ENCODE measurements at regions not wholly inside any gene's neighbourhood (a gene's known extent, or its start where the extent isn't known, plus 50 kb on each side); places are given as distances from the start of the nearest gene placed in this dataset.

DNA sequence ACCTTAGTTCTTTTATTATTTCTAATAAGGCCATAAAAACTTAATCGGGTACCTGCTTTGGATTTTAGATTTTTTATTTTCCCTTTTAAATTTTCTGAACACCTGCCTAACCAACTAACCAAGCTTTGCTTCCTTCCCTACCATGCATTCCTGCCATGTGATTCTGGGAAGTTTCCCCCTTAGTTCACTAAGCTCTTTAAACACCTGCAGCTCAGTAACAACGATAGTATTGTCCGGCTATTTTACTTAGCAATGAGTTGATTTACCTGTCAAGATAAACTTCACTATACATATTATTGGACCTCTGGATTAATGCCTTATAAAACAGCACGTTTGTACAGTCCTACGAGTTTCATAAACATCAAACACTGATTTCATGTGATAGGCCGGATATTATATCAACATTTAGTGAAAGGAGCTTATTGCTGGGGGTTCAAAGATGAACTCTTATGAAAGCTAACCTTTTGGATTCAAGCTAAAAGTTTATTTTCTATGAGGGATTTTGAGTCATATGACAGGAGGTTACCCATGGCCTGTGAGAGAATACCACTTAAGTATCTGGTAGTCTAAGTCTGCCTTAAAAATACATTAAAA lies 81.0 kb upstream of the STARD13 start:
- Histone ChIP-seq H3K79me2 (ENCODE audit: low read length) (no peaks in the 10 kb centered on the region), H3K27me3 (ENCODE audit: low read depth, low read length) (no peaks in the 10 kb centered on the region), H3K4me2 (ENCODE audit: low read length) (no peak overlapping the region), H3K27ac (ENCODE audit: low read length) (no peak overlapping the region), H3K4me3 (ENCODE audit: low read length) (no peak overlapping the region), H3K9me3 (ENCODE audit: insufficient read depth, low read length) (no peaks in the 10 kb centered on the region), H3K9ac (ENCODE audit: low read length) (no peak overlapping the region), H3K4me1 (ENCODE audit: low read length) (peaks cover 21% of the 10 kb centered on the region), H4K20me1 (ENCODE audit: insufficient read depth, low read length) (no peaks in the 10 kb centered on the region), H3K36me3 (replicated peaks; ENCODE audit: low read depth, low read length) (no peaks in the 10 kb centered on the region), H2AFZ (ENCODE audit: low read depth, low read length) (no peak overlapping the region)
- TF ChIP-seq CTCF (IDR thresholded peaks at IDR 0.05; ENCODE audit: low read depth, low read length) (no peak), EZH2phosphoT487 (IDR thresholded peaks at IDR 0.05; ENCODE audit: low read depth) (no peak)

GRCh38 chr13:33367171-33367895 lies 81.8 kb upstream of the STARD13 start:
- Histone ChIP-seq H3K27ac (ENCODE audit: low read length) (no peak overlapping the region), H3K4me2 (ENCODE audit: low read length) (peak overlapping the region; percentile 18)

DNA sequence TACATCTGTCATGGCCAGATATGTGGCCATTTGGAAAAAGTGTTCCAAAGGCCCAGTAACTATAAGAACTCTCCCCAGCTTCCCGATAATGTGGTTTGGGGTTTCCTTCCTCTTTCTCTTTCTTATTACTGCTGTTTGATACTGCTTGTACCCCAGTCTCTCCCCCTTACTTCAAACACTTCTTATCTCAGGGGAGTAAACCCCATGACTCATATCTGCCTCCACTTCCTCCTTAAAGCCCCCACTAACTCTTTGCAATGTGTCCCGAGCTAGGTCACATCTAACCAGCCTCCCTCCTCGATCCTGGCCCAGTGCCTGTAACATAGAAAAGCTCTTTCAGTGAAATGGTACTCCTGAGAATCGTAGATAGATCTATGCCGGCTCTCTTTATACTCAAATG lies 82.4 kb upstream of the STARD13 start:
- Histone ChIP-seq H3K4me1 (ENCODE audit: low read length) (peaks cover 21% of the 10 kb centered on the region), H3K27me3 (ENCODE audit: low read depth, low read length) (no peaks in the 10 kb centered on the region), H3K36me3 (replicated peaks; ENCODE audit: low read depth, low read length) (no peaks in the 10 kb centered on the region), H3K79me2 (ENCODE audit: low read length) (no peaks in the 10 kb centered on the region), H3K9ac (ENCODE audit: low read length) (no peak overlapping the region), H4K20me1 (ENCODE audit: insufficient read depth, low read length) (no peaks in the 10 kb centered on the region), H3K9me3 (ENCODE audit: insufficient read depth, low read length) (no peaks in the 10 kb centered on the region), H3K4me3 (ENCODE audit: low read length) (no peak overlapping the region), H2AFZ (ENCODE audit: low read depth, low read length) (no peak overlapping the region), H3K4me2 (ENCODE audit: low read length) (peak overlapping the region; percentile 18), H3K27ac (ENCODE audit: low read length) (no peak overlapping the region)
- TF ChIP-seq EZH2phosphoT487 (IDR thresholded peaks at IDR 0.05; ENCODE audit: low read depth) = no peak
- no peak for TF ChIP-seq CTCF (IDR thresholded peaks at IDR 0.05; ENCODE audit: low read depth, low read length)

More at GRCh38 chr13:33367171-33367895, 81.8 kb upstream of the STARD13 start:
- H3K79me2 ChIP-seq (ENCODE audit: low read length) = no peaks in the 10 kb centered on the region
- H3K27me3 ChIP-seq (ENCODE audit: low read depth, low read length) = no peaks in the 10 kb centered on the region
- H3K4me3 ChIP-seq (ENCODE audit: low read length) = no peak overlapping the region
- no peak overlapping the region for H3K9ac ChIP-seq (ENCODE audit: low read length)
- TF ChIP-seq EZH2phosphoT487 (IDR thresholded peaks at IDR 0.05; ENCODE audit: low read depth) (no peak), CTCF (IDR thresholded peaks at IDR 0.05; ENCODE audit: low read depth, low read length) (no peak)
- no peaks in the 10 kb centered on the region for H3K9me3 ChIP-seq (ENCODE audit: insufficient read depth, low read length)
- H3K36me3 ChIP-seq (replicated peaks; ENCODE audit: low read depth, low read length) = no peaks in the 10 kb centered on the region
- no peak overlapping the region for H2AFZ ChIP-seq (ENCODE audit: low read depth, low read length)
- H3K4me1 ChIP-seq (ENCODE audit: low read length) = peaks cover 21% of the 10 kb centered on the region
- H4K20me1 ChIP-seq (ENCODE audit: insufficient read depth, low read length) = no peaks in the 10 kb centered on the region

- H3K9ac ChIP-seq (ENCODE audit: low read length) = no peak overlapping the region
- no peak overlapping the region for H2AFZ ChIP-seq (ENCODE audit: low read depth, low read length)
- no peak overlapping the region for H3K4me2 ChIP-seq (ENCODE audit: low read length)
- H3K27ac ChIP-seq (ENCODE audit: low read length) = no peak overlapping the region
- no peaks in the 10 kb centered on the region for H3K9me3 ChIP-seq (ENCODE audit: insufficient read depth, low read length)
- H3K79me2 ChIP-seq (ENCODE audit: low read length) = no peaks in the 10 kb centered on the region
- H3K36me3 ChIP-seq (replicated peaks; ENCODE audit: low read depth, low read length) = no peaks in the 10 kb centered on the region
- H3K4me1 ChIP-seq (ENCODE audit: low read length) = peaks cover 14% of the 10 kb centered on the region
- H4K20me1 ChIP-seq (ENCODE audit: insufficient read depth, low read length) = no peaks in the 10 kb centered on the region
- TF ChIP-seq EZH2phosphoT487 (IDR thresholded peaks at IDR 0.05; ENCODE audit: low read depth) (no peak), CTCF (IDR thresholded peaks at IDR 0.05; ENCODE audit: low read depth, low read length) (no peak)
- no peaks in the 10 kb centered on the region for H3K27me3 ChIP-seq (ENCODE audit: low read depth, low read length)
- H3K4me3 ChIP-seq (ENCODE audit: low read length) = no peak overlapping the region
These were observed 83.5 kb upstream of the STARD13 start for GRCh38 chr13:33369073-33369472.
